ENCODE measurements at regions not wholly inside any gene's neighbourhood (a gene's known extent, or its start where the extent isn't known, plus 50 kb on each side); places are given as distances from the start of the nearest gene placed in this dataset.

DNA sequence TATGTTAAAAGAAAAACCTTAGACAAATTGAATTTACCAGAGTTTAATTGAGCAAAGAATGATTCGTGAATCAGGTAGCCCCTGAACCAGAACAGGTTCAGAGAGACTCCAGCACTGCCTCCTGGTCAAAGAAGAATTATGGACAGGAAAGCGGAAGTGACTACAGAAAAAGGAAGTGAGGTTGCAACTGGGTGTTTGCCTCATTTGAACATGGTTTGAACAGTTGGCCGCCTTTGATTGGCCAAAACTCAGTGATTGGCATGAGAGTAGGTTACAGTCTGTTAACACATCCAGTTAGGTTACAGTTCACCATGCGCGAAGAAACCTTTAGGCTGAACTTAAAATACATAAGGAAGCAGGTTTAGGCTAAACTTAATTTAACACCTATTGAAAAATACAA lies 248.8 kb downstream of the TFAP2A start:
- TF ChIP-seq SIN3A (IDR thresholded peaks at IDR 0.05; ENCODE audit: low read depth) (no peak), ZNF274 (IDR thresholded peaks at IDR 0.05; ENCODE audit: low read depth, low read length) (no peak), JUND (IDR thresholded peaks at IDR 0.05) (no peak), POLR2A (IDR thresholded peaks at IDR 0.05; ENCODE audit: borderline replicate concordance, extremely low read depth, insufficient read depth, insufficient read length) (no peak)
- TF ChIP-seq, protein P1, sequence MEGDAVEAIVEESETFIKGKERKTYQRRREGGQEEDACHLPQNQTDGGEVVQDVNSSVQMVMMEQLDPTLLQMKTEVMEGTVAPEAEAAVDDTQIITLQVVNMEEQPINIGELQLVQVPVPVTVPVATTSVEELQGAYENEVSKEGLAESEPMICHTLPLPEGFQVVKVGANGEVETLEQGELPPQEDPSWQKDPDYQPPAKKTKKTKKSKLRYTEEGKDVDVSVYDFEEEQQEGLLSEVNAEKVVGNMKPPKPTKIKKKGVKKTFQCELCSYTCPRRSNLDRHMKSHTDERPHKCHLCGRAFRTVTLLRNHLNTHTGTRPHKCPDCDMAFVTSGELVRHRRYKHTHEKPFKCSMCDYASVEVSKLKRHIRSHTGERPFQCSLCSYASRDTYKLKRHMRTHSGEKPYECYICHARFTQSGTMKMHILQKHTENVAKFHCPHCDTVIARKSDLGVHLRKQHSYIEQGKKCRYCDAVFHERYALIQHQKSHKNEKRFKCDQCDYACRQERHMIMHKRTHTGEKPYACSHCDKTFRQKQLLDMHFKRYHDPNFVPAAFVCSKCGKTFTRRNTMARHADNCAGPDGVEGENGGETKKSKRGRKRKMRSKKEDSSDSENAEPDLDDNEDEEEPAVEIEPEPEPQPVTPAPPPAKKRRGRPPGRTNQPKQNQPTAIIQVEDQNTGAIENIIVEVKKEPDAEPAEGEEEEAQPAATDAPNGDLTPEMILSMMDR (IDR thresholded peaks at IDR 0.05 in 2 of 3, conservative IDR thresholded peaks at IDR 0.05 in 1 of 3; ENCODE audit: borderline replicate concordance in 1 of 3, insufficient read depth in 1 of 3, low read depth in 2 of 3, low read length in 2 of 3), result no peak
- TF ChIP-seq, protein P2, sequence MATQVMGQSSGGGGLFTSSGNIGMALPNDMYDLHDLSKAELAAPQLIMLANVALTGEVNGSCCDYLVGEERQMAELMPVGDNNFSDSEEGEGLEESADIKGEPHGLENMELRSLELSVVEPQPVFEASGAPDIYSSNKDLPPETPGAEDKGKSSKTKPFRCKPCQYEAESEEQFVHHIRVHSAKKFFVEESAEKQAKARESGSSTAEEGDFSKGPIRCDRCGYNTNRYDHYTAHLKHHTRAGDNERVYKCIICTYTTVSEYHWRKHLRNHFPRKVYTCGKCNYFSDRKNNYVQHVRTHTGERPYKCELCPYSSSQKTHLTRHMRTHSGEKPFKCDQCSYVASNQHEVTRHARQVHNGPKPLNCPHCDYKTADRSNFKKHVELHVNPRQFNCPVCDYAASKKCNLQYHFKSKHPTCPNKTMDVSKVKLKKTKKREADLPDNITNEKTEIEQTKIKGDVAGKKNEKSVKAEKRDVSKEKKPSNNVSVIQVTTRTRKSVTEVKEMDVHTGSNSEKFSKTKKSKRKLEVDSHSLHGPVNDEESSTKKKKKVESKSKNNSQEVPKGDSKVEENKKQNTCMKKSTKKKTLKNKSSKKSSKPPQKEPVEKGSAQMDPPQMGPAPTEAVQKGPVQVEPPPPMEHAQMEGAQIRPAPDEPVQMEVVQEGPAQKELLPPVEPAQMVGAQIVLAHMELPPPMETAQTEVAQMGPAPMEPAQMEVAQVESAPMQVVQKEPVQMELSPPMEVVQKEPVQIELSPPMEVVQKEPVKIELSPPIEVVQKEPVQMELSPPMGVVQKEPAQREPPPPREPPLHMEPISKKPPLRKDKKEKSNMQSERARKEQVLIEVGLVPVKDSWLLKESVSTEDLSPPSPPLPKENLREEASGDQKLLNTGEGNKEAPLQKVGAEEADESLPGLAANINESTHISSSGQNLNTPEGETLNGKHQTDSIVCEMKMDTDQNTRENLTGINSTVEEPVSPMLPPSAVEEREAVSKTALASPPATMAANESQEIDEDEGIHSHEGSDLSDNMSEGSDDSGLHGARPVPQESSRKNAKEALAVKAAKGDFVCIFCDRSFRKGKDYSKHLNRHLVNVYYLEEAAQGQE (IDR thresholded peaks at IDR 0.05; ENCODE audit: low read depth), result no peak
- TF ChIP-seq, protein P3, sequence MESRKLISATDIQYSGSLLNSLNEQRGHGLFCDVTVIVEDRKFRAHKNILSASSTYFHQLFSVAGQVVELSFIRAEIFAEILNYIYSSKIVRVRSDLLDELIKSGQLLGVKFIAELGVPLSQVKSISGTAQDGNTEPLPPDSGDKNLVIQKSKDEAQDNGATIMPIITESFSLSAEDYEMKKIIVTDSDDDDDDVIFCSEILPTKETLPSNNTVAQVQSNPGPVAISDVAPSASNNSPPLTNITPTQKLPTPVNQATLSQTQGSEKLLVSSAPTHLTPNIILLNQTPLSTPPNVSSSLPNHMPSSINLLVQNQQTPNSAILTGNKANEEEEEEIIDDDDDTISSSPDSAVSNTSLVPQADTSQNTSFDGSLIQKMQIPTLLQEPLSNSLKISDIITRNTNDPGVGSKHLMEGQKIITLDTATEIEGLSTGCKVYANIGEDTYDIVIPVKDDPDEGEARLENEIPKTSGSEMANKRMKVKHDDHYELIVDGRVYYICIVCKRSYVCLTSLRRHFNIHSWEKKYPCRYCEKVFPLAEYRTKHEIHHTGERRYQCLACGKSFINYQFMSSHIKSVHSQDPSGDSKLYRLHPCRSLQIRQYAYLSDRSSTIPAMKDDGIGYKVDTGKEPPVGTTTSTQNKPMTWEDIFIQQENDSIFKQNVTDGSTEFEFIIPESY (IDR thresholded peaks at IDR 0.05; ENCODE audit: extremely low read depth, insufficient replicate concordance, low read length), result no peak
